HG03460 (cell line): ENCODE measurements at regions not wholly inside any gene's neighbourhood (a gene's known extent, or its start where the extent isn't known, plus 50 kb on each side); places are given as distances from the start of the nearest gene placed in this dataset.

ENCODE experiments used
- ATAC-seq: cut with Tn5 transposase; IDR thresholded peaks from one replicate; pipeline ENCODE4 v1.9.1; 2021; ENCODE audit not compliant: unreplicated experiment

- ATAC-seq: no peak
Measured at GRCh38 chr2:220969348-220969747, 602.8 kb downstream of the EPHA4 start.

GRCh38 chr2:220980966-220981675 is 591.0 kb downstream of the EPHA4 start:
- no peak for ATAC-seq

GRCh38 chr2:220981926-220982325 is 590.2 kb downstream of the EPHA4 start:
- no peak for ATAC-seq

- no peak for ATAC-seq
Measured at GRCh38 chr2:220985561-220985960, 586.5 kb downstream of the EPHA4 start.

GRCh38 chr2:220987839-220988238 is 584.3 kb downstream of the EPHA4 start:
- ATAC-seq: no peak

- no peak for ATAC-seq
Measured at GRCh38 chr2:220991972-220992371, 580.1 kb downstream of the EPHA4 start.

- ATAC-seq: no peak
Measured at GRCh38 chr2:220994846-220995245, 577.3 kb downstream of the EPHA4 start.

- ATAC-seq: no peak
Measured at GRCh38 chr2:220995581-220995980, 576.5 kb downstream of the EPHA4 start.

- no peak for ATAC-seq
Measured at GRCh38 chr2:220998156-220998555, 573.9 kb downstream of the EPHA4 start.

- ATAC-seq: no peak
Measured at GRCh38 chr2:220999356-220999755, 572.7 kb downstream of the EPHA4 start.

GRCh38 chr2:221001381-221001801 is 570.7 kb downstream of the EPHA4 start:
- ATAC-seq: no peak

GRCh38 chr2:221002101-221002685 is 569.9 kb downstream of the EPHA4 start:
- no peak for ATAC-seq

GRCh38 chr2:221005338-221005737 is 566.8 kb downstream of the EPHA4 start:
- no peak for ATAC-seq

- no peak for ATAC-seq
Measured at GRCh38 chr2:221006084-221006483, 566.0 kb downstream of the EPHA4 start.

- ATAC-seq: no peak
Measured at GRCh38 chr2:221016551-221016950, 555.6 kb downstream of the EPHA4 start.

GRCh38 chr2:221018262-221018661 is 553.8 kb downstream of the EPHA4 start:
- no peak for ATAC-seq

GRCh38 chr2:221019668-221020067 is 552.4 kb downstream of the EPHA4 start:
- ATAC-seq: no peak

GRCh38 chr2:221022554-221022953 is 549.5 kb downstream of the EPHA4 start:
- ATAC-seq: no peak

- peak; percentile 71 for ATAC-seq
Measured at GRCh38 chr2:221025398-221025797, 546.7 kb downstream of the EPHA4 start.

- peak; percentile 59 for ATAC-seq
Measured at GRCh38 chr2:221034026-221034701, 537.9 kb downstream of the EPHA4 start.

- ATAC-seq: no peak
Measured at GRCh38 chr2:221034973-221035372, 537.1 kb downstream of the EPHA4 start.

- ATAC-seq: no peak
Measured at GRCh38 chr2:221042926-221043325, 529.2 kb downstream of the EPHA4 start.
